NCI-H2107 treated with DMSO at 0.1 percent for 48 hours (cell line): ENCODE measurements at regions not wholly inside any gene's neighbourhood (a gene's known extent, or its start where the extent isn't known, plus 50 kb on each side); places are given as distances from the start of the nearest gene placed in this dataset.

ENCODE experiments used
- DNase-seq: peaks from one replicate; lab custom pipeline; 2025; ENCODE audit not compliant: unreplicated experiment; lab: John Stamatoyannopoulos, UW

GRCh38 chr3:127033171-127033570 lies 50.3 kb downstream of the PLXNA1 start:
- no peak for DNase-seq

- DNase-seq, result no peak
Measured at GRCh38 chr3:127033786-127034185, 50.9 kb downstream of the PLXNA1 start.

GRCh38 chr3:127034195-127034989 lies 51.5 kb downstream of the PLXNA1 start:
- no peak for DNase-seq

- DNase-seq, result no peak
Measured at GRCh38 chr3:127034990-127035652, 52.2 kb downstream of the PLXNA1 start.

GRCh38 chr3:127035677-127036076 lies 52.8 kb downstream of the PLXNA1 start:
- no peak for DNase-seq

GRCh38 chr3:127036209-127037020 lies 53.5 kb downstream of the PLXNA1 start:
- peak; percentile 86 for DNase-seq

- no peak for DNase-seq
Measured at GRCh38 chr3:127037021-127037400, 54.1 kb downstream of the PLXNA1 start.

GRCh38 chr3:127037418-127037841 lies 54.5 kb downstream of the PLXNA1 start:
- no peak for DNase-seq

GRCh38 chr3:127037971-127038446 lies 55.1 kb downstream of the PLXNA1 start:
- DNase-seq, result no peak

- DNase-seq, result no peak
Measured at GRCh38 chr3:127038466-127038865, 55.6 kb downstream of the PLXNA1 start.

GRCh38 chr3:127038923-127039581 lies 56.1 kb downstream of the PLXNA1 start:
- DNase-seq, result no peak

GRCh38 chr3:127039719-127040118 lies 56.8 kb downstream of the PLXNA1 start:
- no peak for DNase-seq

- DNase-seq, result no peak
Measured at GRCh38 chr3:127040216-127040615, 57.3 kb downstream of the PLXNA1 start.

GRCh38 chr3:127041264-127041820 lies 58.4 kb downstream of the PLXNA1 start:
- DNase-seq, result no peak

GRCh38 chr3:127041933-127042332 lies 59.0 kb downstream of the PLXNA1 start:
- DNase-seq, result no peak

- no peak for DNase-seq
Measured at GRCh38 chr3:127042634-127043033, 59.7 kb downstream of the PLXNA1 start.

GRCh38 chr3:127043041-127043641 lies 60.2 kb downstream of the PLXNA1 start:
- DNase-seq, result peak; percentile 58

- DNase-seq, result no peak
Measured at GRCh38 chr3:127043731-127044510, 61.0 kb downstream of the PLXNA1 start.

- DNase-seq, result peak; percentile 72
Measured at GRCh38 chr3:127044996-127045395, 62.1 kb downstream of the PLXNA1 start.
